ENCODE measurements at regions not wholly inside any gene's neighbourhood (a gene's known extent, or its start where the extent isn't known, plus 50 kb on each side); places are given as distances from the start of the nearest gene placed in this dataset.

DNA sequence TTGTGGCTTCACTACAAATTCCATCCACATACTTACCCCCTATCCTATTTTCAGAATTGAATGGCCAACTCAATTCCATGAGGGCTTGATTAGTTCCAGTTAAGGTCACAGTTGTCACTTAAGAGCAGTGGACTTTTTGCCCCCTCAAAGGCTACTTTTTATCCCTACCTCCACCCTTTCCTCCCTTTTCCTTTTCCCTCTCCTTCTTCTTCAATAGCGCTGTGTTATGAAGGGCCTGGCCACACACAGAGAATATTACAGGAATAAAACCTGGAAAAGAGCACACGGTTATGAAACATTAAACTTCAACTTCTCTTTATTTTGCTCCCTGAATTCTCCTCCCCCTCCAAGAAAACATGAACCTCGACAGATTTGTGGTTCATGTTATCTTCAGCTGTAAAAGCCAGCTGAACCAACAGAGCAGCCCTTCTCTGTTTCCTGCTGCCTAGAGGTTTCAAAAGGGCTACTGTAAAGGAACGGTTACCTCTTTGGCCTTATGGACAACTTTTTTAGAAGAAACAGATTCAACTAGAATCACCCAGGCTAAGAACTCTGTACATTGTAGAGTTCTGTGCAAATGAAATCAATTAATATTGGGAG, 87.0 kb upstream of the RPL34 start:
- TF ChIP-seq POLR2A (IDR thresholded peaks at IDR 0.05), result no peak
- TF ChIP-seq, protein P1, sequence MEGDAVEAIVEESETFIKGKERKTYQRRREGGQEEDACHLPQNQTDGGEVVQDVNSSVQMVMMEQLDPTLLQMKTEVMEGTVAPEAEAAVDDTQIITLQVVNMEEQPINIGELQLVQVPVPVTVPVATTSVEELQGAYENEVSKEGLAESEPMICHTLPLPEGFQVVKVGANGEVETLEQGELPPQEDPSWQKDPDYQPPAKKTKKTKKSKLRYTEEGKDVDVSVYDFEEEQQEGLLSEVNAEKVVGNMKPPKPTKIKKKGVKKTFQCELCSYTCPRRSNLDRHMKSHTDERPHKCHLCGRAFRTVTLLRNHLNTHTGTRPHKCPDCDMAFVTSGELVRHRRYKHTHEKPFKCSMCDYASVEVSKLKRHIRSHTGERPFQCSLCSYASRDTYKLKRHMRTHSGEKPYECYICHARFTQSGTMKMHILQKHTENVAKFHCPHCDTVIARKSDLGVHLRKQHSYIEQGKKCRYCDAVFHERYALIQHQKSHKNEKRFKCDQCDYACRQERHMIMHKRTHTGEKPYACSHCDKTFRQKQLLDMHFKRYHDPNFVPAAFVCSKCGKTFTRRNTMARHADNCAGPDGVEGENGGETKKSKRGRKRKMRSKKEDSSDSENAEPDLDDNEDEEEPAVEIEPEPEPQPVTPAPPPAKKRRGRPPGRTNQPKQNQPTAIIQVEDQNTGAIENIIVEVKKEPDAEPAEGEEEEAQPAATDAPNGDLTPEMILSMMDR (IDR thresholded peaks at IDR 0.05), result no peak

Measured in prostate gland (tissue), 2 donors.